RWPE1 (cell line): ENCODE measurements at regions not wholly inside any gene's neighbourhood (a gene's known extent, or its start where the extent isn't known, plus 50 kb on each side); places are given as distances from the start of the nearest gene placed in this dataset.

Experiments used
- CTCF ChIA-PET: fragments of 350-600 bp; sonication (Branson Sonifier 250); formaldehyde crosslinking; extraction: SDS; loops from one replicate; lab custom pipeline; 2021; lab: Yijun Ruan, JAX
- POLR2A ChIA-PET: fragments of 400-600 bp; formaldehyde crosslinking; extraction: SDS; loops from one replicate; lab custom pipeline; 2020; ENCODE audit warnings: antibody characterized with exemption; ENCODE audit not compliant: low non-redundant PET; lab: Yijun Ruan, JAX
- DNase-seq: peaks from one replicate; pipeline ENCODE4 v3.0.0; 2012; ENCODE audit warnings: low spot score
- H3K27ac ChIP-seq: fragments of 450-650 bp; 2 replicates; pipeline ENCODE4 v1.5.1; 2017
- CTCF ChIP-seq: fragments of 450-650 bp; conservative IDR thresholded peaks from 2 replicates; pipeline ENCODE4 v1.5.1; 2017; ENCODE audit warnings: low read depth, mild to moderate bottlenecking

- POLR2A ChIA-PET = no interaction called here
- CTCF ChIA-PET = no interaction called here
- H3K27ac ChIP-seq = no peak overlapping the region
- TF ChIP-seq CTCF = no peak
- DNase-seq = no peak
Measured at GRCh38 chr6:147150293-147150692, 53.9 kb upstream of the STXBP5 start.
